Tibial nerve (tissue), 4 donors: ENCODE measurements at regions not wholly inside any gene's neighbourhood (a gene's known extent, or its start where the extent isn't known, plus 50 kb on each side); places are given as distances from the start of the nearest gene placed in this dataset.

ENCODE experiments used
- EP300 ChIP-seq, 2 donors: sonication (generic); formaldehyde crosslinking; IDR thresholded peaks; one replicate each; pipeline ENCODE4 v1.6.1; 2017; ENCODE audit warnings: antibody characterized with exemption in 2 of 2, mild to moderate bottlenecking in 1 of 2
- POLR2A ChIP-seq, 2 donors: fragments of 450-650 bp; IDR thresholded peaks; one replicate each; pipeline ENCODE4 v1.6.1; 2017; ENCODE audit warnings: antibody characterized with exemption in 2 of 2, mild to moderate bottlenecking in 2 of 2, moderate library complexity in 2 of 2
- TF ChIP-seq, protein P1 (sequence below), 5 experiments: fragments of 200-600 bp in 3 of 5; fragments of 450-650 bp in 2 of 5; sonication (generic) in 3 of 5; IDR thresholded peaks; one replicate each; pipeline ENCODE4 v1.5.1; 2016 to 2019; ENCODE audit warnings: antibody characterized with exemption in 5 of 5, mild to moderate bottlenecking in 3 of 5, moderate library complexity in 2 of 5

- TF ChIP-seq, protein P1, sequence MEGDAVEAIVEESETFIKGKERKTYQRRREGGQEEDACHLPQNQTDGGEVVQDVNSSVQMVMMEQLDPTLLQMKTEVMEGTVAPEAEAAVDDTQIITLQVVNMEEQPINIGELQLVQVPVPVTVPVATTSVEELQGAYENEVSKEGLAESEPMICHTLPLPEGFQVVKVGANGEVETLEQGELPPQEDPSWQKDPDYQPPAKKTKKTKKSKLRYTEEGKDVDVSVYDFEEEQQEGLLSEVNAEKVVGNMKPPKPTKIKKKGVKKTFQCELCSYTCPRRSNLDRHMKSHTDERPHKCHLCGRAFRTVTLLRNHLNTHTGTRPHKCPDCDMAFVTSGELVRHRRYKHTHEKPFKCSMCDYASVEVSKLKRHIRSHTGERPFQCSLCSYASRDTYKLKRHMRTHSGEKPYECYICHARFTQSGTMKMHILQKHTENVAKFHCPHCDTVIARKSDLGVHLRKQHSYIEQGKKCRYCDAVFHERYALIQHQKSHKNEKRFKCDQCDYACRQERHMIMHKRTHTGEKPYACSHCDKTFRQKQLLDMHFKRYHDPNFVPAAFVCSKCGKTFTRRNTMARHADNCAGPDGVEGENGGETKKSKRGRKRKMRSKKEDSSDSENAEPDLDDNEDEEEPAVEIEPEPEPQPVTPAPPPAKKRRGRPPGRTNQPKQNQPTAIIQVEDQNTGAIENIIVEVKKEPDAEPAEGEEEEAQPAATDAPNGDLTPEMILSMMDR (IDR thresholded peaks at IDR 0.05), result no peak
- no peak for TF ChIP-seq EP300 (IDR thresholded peaks at IDR 0.05)
- no peak for TF ChIP-seq POLR2A (IDR thresholded peaks at IDR 0.05)
These were observed 732.4 kb downstream of the RNF144A start for GRCh38 chr2:7649461-7650228.
